HCEC 1CT (cell line): ENCODE measurements at regions not wholly inside any gene's neighbourhood (a gene's known extent, or its start where the extent isn't known, plus 50 kb on each side); places are given as distances from the start of the nearest gene placed in this dataset.
"Not testable (repeated sequence)": the region's sequence is repeated elsewhere in the genome, so short reads cannot be mapped to it uniquely, and the experiment has no call there.

Experiments
- DNase-seq: peaks from one replicate; pipeline ENCODE4 v3.0.0-alpha.2; 2017

DNA sequence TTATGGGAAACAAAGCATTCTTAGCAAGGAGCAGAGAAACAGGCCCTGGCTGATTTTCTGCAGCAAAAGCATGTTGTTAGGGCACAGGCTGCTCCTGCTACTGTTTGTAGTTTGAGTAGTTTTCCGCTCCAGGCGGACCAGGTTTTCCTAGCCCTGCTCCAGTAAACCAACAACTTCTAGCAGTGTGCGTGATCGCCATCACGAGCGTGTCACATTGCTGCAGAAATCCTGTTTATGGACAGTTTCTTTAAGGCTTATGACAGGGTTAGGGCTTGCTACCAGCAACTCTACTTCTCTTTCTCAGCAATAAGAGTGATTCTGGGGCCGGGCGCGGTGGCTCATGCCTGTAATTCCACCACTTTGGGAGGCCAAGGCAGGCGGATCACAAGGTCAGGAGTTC is 803.9 kb upstream of the CDH10 start:
- DNase-seq = no peak

DNA sequence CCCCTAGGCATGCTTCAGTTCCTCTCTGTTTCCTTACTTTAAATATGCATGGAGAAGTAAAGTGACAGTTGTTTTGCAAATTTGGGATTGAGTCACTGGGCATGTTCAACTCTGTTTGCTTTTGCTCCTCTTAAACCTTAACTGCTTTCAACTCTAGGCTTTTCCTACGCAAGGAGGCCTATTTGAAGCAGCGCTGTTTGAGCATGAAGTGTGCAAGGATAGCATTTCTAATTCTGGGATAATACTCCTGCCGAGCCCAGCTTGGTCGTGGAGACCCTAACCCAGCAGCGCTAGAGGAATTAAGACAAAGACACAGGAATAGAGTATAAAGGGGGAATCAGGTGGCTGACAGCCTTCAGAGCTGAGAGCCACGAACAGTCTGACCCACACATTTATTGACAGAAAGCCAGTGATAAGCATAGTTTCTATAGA is 803.4 kb upstream of the CDH10 start:
- no peak for DNase-seq

DNA sequence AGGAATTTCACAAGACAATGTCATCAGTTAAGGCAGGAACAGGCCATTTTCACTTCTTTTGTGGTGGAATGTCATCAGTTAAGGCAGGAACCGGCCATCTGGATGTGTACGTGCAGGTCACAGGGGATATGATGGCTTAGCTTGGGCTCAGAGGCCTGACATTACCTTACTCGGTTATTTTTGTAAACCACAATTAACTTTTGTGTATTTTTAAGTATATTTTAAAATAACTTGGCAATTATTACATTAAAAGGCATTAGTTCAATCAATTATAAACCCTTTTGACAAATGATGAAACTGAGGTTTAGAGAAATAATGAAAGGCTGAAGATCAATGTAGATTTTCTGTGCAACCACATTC is 801.3 kb upstream of the CDH10 start:
- DNase-seq = not testable (repeated sequence)

DNA sequence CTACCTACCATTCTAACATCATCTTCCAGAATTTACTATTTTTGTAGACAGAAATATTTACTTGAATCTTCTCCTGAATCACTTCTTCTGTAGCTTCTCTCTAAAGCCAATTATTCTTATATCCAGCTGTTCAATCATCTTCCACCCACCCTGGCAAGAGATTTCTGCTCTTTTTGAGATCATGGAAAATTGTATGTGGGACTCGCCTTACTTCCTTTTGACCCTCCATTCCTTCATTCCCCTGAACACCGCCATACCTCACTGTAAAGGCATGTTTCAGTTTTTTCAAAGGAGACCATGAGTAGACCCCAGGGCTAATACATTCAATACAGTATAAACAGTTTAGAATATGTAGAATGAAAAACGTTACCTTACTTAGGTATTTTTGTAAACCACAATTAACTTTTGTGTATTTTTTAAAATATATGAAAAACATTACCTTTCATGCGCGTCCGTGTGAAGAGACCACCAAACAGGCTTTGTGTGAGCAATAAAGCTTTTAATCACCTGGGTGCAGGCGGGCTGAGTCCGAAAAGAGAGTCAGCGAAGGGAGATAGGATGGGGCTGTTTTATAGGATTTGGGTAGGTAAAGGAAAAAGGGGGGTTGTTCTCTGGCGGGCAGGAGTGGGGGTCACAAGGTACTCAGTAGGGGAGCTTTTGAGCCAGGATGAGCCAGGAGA is 800.7 kb upstream of the CDH10 start:
- not testable (repeated sequence) for DNase-seq

DNA sequence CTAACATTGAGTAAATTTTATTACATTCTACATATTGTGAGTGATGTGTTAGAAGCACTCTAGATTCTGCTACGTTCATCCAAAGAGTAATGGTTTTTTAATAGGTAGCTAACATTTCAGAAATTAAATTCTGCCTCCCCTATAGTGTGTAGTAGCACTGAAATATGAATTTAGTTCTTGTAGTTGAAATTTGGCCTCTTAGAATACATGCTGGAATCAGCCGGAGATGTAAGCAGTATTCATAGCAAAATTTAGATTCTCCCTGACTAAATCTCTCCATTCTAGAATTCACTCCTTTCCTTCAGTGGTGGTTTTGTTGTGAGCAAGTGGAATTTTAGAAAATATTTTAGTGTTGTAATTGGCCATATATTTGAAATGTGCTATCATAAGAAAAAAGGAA is 799.9 kb upstream of the CDH10 start:
- no peak for DNase-seq

DNA sequence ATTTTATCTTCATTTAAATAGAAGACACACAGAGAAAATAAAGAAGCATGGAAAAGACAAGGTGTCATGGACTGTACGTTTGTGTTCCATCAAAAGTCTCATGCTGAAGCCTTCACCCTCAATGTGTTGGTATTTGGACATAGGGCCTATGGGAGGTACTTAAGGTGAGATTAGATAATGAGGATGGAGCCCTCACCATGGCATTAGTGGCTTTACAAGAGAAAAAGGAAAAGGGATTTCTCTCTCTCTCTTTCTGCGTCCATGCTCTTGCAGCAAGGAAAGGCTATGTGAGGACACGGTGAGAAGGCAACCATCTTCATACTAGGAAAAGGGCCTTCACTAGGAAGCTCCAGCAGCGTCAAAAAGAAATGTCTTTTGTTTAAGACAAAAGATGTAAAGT is 797.0 kb upstream of the CDH10 start:
- no peak for DNase-seq

DNA sequence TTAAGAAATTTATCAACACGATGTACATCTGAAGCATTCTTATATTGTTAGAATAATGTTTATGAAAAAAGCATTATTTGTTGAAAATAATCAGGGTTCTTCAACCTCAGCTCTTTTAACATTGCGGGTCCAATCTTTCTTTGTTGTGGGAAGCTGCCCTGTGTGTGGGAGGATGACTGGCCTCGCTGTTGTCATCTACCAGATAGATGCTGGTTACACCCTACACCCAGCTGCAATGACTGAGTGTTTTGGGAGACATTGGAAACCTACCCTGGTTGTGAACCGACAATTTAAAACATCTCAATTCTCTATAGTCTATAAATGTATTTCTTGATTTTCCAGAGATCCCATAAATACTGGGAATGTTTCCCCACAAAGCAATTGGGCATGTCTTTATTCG is 794.2 kb upstream of the CDH10 start:
- no peak for DNase-seq

DNA sequence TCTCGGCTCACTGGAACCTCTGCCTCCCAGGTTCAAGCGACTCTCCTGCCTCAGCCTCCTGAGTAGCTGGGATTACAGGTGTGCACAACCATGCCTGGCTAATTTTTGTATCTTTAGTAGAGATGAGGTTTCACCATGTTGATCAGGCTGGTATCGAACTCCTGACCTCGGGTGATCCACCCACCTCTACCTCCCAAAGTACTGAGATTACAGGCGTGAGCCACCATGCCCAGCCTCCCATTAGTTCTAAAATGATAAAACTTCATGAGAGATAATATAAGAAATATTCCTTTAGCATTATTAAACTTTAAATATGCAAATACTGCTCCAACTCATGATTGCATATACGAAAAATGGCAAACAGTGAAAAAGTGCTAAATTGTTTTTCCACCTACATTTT is 793.6 kb upstream of the CDH10 start:
- DNase-seq = not testable (repeated sequence)

DNA sequence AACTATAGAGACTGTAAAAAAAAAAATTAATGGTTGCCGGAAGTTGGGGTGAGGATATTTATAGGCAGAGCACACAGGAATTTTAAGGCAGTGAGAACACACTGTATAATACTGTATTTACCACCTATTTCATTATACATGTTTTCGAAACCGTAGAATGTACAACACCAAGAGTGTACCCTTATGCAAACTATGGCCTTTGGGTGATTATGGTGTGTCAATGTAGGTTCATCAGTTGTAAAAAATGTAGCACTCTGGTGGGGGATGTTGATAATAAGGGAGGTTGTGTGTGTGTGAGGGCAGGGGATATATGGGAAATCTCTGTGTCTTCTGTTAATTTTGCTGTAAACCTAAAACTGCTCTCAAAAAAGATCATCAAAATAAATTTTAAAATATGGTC is 791.7 kb upstream of the CDH10 start:
- no peak for DNase-seq

DNA sequence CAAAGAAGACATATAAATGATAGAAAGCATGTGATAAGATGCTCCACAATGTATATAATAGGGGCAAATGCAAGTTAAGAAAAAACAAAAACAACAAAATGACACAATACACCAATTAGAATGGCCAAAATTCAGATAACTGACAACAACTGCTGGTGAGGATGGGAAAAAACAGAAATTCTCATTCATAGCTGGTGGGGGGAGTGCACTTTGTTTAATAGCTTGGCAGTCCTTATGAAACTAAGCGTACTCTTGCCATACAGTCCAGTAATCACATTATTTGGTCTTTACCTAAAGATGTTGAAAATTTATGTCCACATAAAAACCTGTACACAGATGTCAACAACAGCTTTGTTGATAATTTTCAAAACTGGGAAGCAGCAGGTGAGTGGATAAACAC is 791.1 kb upstream of the CDH10 start:
- no peak for DNase-seq

DNA sequence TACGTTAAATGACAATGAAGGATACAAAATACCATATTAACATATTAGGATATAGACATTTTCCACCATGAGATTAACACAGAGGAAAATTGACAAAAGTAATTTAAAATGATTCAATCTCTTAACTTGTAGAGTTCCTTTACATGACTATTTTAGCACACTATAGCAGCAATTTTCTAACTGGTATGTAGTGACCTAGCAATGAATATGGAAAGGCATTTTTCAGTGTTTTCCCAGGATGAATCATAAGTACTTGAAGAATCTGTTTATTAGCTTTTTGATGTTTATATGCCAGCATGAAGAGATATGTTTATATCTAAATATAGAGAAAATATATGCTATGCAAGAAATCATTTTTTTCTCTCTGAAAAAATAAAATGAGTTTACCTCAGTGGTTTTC is 782.5 kb upstream of the CDH10 start:
- no peak for DNase-seq

DNA sequence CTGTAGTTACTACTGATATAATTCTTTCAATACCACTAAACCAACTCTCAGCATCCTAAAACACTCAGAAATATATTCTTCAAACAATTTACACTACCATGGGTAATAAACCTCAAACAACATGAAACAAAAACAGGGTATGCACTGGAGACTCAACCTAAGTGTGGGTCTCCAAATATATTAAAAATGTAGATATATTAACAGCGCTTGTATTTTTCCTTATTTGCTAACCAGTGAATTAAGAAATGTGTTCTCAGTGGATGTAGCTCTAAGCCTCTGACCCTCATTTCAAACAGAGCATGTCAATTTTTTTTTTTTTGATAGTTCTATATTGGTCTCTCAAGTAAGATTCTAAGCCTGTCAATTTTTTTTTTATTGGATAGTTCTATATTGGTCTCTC is 778.5 kb upstream of the CDH10 start:
- DNase-seq = no peak

DNA sequence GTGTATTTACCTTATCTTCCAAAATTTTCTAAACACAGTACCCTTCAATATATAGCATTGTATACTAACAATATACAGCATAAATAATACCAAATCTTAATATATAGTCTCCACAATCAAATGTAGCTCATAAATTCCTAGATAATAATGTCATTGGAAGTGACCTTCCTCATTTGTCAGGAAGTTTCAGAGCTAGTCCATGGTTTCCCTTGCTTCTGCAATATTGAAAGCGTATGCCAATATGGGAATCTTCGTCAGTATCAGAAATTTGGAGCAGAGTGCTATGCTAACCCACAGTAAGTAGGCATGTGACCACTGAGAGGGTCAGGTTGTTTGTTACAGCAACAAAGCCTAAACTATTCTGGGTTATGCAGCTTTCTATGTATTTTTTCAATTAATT is 774.9 kb upstream of the CDH10 start:
- no peak for DNase-seq

DNA sequence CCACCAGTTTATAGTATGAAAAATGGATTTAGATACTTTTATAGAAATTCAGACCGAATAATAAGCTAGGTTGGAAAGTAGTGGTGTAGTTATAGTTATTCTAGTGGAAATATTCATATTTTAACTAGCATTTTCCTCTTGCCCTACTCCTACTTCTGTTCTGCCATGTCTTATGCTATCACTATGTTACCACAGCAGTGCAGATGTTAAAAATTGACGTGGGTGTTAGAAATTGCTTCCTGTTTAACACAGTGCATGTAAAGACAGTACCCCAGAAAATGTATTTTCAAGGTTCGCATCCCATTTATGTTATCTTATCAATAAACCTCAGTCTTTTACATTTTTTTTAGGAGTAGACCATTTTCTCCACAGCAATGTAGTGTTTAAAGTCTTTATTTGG is 774.2 kb upstream of the CDH10 start:
- DNase-seq = no peak

DNA sequence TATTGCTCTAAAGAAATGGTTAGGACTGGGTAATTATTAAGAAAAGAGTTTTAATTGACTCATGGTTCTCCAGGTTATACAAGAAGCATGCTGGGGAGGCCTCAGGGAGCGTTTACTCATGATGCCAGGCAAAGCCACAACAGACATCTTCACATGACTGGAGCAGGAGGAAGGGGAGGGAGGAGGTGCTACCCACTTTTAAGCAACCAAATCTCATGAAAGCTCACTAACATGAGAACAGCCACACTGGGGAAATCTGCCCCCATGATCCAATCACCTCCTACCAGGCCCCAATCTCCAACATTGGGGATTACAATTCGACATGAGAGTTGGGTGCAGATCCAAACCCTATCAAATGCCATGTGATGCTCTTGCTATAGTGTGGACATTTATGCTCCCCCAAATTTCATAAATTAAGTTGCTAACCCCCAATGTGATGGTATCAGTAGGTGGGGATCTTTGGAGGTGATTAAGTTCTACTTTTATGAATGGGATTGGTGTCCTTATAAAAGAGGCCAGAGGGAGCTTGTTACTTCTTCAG is 773.6 kb upstream of the CDH10 start:
- no peak for DNase-seq

DNA sequence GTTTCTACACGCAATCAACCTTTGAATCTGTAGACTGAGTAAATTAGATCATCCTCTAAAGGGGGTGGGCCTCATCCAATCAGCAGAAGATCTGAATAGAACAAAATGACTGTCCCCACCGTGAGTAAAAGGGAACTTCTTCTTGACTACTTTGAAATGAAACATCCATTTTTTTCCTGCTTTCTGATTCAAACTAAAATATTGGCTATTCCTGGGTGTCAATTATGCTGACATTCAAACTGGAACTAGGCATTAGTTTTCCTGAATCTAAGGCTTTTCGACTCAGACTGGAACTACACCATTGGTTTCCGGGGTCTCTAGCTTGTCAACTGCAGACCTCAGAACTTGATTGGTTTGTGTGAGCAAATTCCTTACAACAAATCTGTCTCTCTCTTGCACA is 772.2 kb upstream of the CDH10 start:
- no peak for DNase-seq

DNA sequence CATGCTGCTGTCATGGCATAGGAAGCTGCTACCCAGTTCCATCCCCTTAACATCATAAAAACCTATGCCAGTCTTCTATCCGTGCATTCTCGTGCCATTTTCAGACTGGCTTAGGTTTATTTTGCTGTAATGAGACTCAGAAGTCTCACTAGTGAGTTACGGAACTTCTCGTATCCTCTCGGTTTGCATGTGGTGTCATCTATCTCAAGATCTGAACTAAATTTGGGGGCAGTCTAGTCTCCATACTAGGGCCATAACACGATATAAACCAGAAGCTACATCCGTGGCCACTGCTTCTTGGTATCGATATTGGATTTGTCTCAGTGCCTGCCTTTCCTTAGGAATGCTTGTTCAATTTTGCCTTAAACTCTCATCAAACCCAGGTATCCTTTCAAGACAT is 771.2 kb upstream of the CDH10 start:
- DNase-seq = no peak

DNA sequence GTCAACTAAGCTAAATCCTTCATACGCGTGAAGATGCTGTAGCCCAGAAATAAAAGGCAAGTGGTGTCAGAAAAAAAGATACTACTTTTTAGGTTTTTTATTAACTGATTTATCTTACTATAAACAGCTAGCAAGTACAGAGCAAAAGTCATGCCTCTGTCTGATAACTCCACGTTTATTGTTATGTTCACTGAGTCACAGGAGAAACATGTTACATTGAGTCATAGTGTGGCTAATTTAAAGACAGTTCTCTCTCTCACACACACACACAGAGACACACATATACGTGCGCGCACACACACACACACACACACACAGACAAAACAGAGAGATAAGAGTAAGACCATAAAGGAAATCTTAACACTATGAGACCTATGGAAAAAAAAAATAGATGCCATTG is 770.0 kb upstream of the CDH10 start:
- no peak for DNase-seq

DNA sequence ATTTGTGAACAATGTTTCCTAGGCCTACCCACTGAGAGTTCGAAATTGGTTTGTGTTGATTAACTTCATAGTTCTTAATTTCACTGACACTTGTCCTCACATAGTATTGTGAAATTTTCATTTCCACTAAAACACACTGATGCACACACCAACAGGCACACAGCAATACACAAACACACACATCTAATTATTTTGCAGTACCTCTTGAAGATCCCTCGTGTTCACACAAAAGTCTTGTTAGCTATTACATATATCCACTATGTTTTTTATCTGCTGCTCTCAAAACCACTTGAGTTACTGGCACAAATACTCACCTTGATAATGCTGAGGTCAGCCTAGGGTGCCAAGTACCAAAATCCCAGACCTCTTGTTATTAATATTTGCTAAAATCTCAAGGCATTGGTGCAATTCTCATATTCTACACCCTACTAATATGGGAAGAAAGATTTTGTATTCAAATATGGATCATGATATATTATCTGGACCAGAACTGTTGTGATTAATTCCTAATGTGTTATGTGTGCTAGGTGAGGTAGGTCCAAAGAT is 767.4 kb upstream of the CDH10 start:
- no peak for DNase-seq

DNA sequence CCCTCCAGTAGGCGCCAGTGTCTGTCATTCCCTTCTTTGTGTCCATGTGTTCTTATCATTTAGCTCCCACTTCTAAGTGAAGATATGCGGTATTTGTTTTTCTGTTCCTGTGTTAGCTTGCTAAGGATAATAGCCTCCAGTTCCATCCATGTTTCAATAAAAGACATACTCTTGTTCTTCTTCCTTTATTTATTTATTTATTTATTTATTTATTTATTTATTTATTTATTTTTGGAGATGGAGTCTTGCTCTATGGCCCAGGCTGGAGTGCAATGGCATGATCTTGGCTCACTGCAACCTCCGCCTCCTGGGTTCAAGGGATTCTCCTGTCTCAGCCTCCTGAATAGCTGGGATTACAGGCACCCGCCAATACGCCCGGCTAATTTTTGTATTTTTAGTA is 762.6 kb upstream of the CDH10 start:
- DNase-seq = not testable (repeated sequence)

DNA sequence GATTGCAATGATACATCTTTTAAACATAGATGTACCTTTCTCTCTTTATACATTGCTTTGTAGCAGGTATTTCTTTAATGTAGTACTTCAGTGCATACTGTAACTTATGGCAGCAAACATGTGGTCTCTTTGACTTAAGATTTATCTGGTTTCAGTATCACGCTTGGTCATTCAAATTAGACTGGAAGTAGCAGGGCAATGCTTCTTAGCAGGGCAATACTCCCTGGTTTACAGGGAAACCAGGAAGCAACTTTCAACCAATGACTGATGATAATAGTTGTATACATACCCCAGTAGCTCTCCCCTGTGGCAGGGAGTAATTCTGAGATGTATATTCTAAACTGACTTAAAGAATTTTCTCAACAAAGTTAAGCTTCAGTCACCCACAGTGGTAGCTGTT is 761.1 kb upstream of the CDH10 start:
- no peak for DNase-seq

DNA sequence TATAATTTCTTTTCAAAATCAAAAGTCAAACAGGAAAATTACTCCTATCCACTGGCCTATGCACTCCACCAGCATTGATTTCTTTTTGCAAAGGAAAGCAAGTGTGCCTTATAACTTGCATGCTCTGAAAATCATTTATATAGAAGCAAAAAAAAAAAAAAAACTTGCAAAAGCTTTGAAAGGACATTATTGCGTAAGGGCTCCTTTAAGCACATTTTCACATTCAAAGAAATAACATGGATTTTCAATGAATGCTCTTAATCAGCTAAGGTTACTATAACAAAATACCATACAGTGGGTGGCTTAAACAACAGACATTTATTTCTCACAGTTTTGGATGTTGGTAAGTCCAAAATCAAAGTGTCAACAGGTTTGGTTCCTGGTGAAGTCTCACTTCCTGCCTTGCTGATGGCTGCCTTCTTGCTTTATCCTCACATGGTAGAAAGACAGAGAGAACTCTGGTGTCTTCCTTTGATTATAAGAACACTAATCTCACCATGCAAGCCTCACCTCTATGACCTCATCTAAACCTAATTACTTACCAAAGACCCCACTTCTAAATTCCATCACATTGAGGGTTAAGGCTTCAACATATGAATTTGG is 755.2 kb upstream of the CDH10 start:
- DNase-seq = no peak

DNA sequence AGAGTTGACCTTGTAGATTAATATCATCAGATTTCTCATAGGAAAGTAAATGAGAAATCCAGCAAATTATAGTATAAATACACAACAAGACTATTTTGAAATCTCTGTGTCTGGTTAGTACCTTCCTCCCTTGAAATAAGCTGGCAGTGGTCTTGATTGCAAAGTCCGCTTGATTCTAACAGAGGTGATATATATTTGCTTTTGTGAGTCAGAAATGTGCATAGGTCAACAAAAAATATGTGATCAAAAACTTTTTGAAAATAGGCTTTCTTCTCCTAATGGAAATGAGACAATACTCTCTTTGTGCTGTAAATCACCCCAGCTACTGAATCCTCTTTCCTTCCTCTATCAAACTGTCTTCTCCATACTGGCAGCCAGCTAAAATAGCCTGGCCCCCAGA is 749.2 kb upstream of the CDH10 start:
- no peak for DNase-seq

DNA sequence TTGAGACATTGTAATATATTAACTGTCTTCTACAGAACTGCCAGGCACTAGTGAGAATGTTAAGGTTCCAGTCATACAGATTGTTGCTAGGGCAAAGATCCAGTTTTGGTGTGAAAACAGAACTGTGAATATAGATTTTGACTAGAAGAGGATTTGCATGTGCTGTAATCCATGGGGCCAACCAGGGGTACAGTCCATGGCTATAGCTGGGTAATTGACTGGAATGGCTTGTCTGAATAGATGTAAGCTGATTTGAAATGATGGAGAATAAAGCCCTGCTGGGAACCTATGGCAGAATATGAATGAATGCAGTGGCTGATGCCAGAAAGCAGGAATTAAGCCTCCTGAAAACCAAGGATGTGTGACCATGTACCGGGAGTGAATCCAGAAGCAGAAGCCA is 748.5 kb upstream of the CDH10 start:
- DNase-seq = no peak

DNA sequence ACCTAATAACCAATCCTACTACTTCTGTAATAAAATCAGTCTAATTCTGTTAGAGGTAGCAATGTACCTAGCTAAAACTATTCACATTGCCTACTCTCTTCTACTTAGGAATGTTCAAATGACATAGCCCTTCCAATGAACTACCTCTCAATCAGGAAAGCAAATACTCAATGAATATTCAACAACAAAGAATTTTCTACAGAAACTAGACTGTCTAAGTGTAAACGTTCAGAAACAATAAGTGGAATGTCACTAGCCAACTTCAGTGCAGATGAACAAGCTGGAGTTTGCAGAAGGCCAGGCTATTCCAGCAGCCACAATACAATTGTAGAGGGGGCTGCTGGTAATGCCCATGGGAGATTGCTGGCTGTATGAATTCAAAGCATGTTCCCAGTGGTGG is 743.2 kb upstream of the CDH10 start:
- no peak for DNase-seq
